Transverse colon (tissue), 4 donors: ENCODE measurements at regions not wholly inside any gene's neighbourhood (a gene's known extent, or its start where the extent isn't known, plus 50 kb on each side); places are given as distances from the start of the nearest gene placed in this dataset.
"Not testable (repeated sequence)": the region's sequence is repeated elsewhere in the genome, so short reads cannot be mapped to it uniquely, and the experiment has no call there.

Experiments
- DNase-seq: peaks from one replicate; pipeline ENCODE4 v3.0.0-alpha.2; 2019
- H3K27ac ChIP-seq, 4 donors: fragments of 200-600 bp; sonication (generic); 2 replicates each; pipeline ENCODE4 v1.5.1; 2016 to 2018; ENCODE audit warnings: inconsistent platforms in 4 of 4
- H3K27me3 ChIP-seq: fragments of 200-600 bp; sonication (generic); 2 replicates; pipeline ENCODE4 v1.5.1; 2017; ENCODE audit warnings: inconsistent platforms
- H3K36me3 ChIP-seq, 4 donors: fragments of 200-600 bp; sonication (generic); 2 replicates each; pipeline ENCODE4 v1.5.1; 2017 to 2019; ENCODE audit warnings: inconsistent platforms in 4 of 4
- H3K4me1 ChIP-seq, 4 donors: fragments of 200-600 bp; sonication (generic); 2 replicates each; pipeline ENCODE4 v1.5.1; 2017 to 2020; ENCODE audit warnings: inconsistent platforms in 4 of 4
- H3K4me3 ChIP-seq, 4 donors: fragments of 200-600 bp; sonication (generic); 1 replicate in 1 of 4; 2 replicates in 3 of 4; pipeline versions ENCODE4 v1.5.1 to v1.6.1; 2017 to 2019; ENCODE audit warnings: inconsistent platforms in 4 of 4
- H3K9me3 ChIP-seq, 2 donors: fragments of 200-600 bp; sonication (generic); 2 replicates each; pipeline ENCODE4 v1.5.1; 2017 to 2019; ENCODE audit warnings: inconsistent platforms in 2 of 2
- EP300 ChIP-seq: sonication (generic); formaldehyde crosslinking; IDR thresholded peaks from one replicate; pipeline ENCODE4 v1.6.1; 2017; ENCODE audit warnings: antibody characterized with exemption, low read depth
- POLR2A ChIP-seq: fragments of 450-650 bp; IDR thresholded peaks from one replicate; pipeline ENCODE4 v1.6.1; 2016; ENCODE audit warnings: antibody characterized with exemption, mild to moderate bottlenecking, moderate library complexity
- POLR2AphosphoS5 ChIP-seq, 3 donors: sonication (generic); formaldehyde crosslinking; IDR thresholded peaks; one replicate each; pipeline ENCODE4 v1.6.1; 2016; ENCODE audit warnings: antibody characterized with exemption in 3 of 3
- WGBS, 2 donors: methylation state at CpG; one replicate each; pipeline ENCODE4 v1.1.5; 2018; ENCODE audit warnings: low coverage in 1 of 2; 5-methylcytosine and 5-hydroxymethylcytosine counted together
- in situ Hi-C, 4 donors: fragments of 200-750 bp; cut with MboI; loops; one replicate each; pipeline versions ENCODE4 v1.15.0 to v1.15.1; 2017; ENCODE audit warnings: low sequenced_read_pairs in 3 of 4, low pct_ligation_motif_present in 1 of 4, low pct_unique_long_range_greater_than_20kb in 1 of 4
- intact Hi-C: fragments of 100-400 bp; cut with DNase I; formaldehyde crosslinking; loops from one replicate; pipeline ENCODE4 v1.15.1; 2023; ENCODE audit warnings: low total_unique reads
- TF ChIP-seq, protein P1 (sequence below), 5 experiments: fragments of 200-600 bp in 3 of 5; fragments of 450-650 bp in 2 of 5; sonication (generic) in 3 of 5; IDR thresholded peaks; 1 replicate in 2 of 5; 2 replicates in 3 of 5; pipeline ENCODE4 v1.5.1; 2016 to 2017; ENCODE audit warnings: antibody characterized with exemption in 5 of 5, inconsistent platforms in 3 of 5, mild to moderate bottlenecking in 2 of 5, moderate library complexity in 1 of 5

DNA sequence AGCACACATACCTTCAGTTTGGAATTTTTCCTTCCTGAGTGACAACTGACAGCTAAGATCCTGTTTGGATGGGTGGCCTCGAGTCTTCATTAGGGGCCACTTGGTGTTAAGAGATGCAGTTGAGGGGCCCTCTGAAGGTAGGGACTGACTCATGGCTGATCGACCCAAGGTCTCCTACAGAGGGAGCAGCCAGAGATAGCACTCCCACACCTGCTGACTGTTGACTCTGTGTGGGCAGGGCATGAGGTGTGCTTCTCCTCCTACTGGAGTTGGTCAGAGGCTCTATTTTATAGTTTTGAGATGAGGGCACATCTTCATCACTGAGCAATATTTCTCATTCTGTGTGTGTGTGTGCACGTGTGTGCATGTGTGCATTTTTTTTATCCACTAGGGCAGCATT is 378.8 kb upstream of the PODXL start:
- Histone ChIP-seq H3K27ac (no peak overlapping the region), H3K4me1 (no peaks in the 10 kb centered on the region), H3K27me3 (no peaks in the 10 kb centered on the region), H3K4me3 (no peak overlapping the region), H3K9me3 (no peaks in the 10 kb centered on the region), H3K36me3 (no peaks in the 10 kb centered on the region)
- no peak for TF ChIP-seq EP300
- TF ChIP-seq, protein P1, sequence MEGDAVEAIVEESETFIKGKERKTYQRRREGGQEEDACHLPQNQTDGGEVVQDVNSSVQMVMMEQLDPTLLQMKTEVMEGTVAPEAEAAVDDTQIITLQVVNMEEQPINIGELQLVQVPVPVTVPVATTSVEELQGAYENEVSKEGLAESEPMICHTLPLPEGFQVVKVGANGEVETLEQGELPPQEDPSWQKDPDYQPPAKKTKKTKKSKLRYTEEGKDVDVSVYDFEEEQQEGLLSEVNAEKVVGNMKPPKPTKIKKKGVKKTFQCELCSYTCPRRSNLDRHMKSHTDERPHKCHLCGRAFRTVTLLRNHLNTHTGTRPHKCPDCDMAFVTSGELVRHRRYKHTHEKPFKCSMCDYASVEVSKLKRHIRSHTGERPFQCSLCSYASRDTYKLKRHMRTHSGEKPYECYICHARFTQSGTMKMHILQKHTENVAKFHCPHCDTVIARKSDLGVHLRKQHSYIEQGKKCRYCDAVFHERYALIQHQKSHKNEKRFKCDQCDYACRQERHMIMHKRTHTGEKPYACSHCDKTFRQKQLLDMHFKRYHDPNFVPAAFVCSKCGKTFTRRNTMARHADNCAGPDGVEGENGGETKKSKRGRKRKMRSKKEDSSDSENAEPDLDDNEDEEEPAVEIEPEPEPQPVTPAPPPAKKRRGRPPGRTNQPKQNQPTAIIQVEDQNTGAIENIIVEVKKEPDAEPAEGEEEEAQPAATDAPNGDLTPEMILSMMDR (IDR thresholded peaks at IDR 0.05) = no peak
- no peak for TF ChIP-seq POLR2AphosphoS5 (IDR thresholded peaks at IDR 0.05)
- no peak for TF ChIP-seq POLR2A
- intact Hi-C loops (no loop called here), in situ Hi-C loops (loop anchor here in 3 of 4 donors (25.0 kb wide), 2 partner anchors 327 to 652 kb away; partner anchors contain the start of gene PLXNA4 (in 1 of the 3))
- whole genome bisulfite sequencing, 2 donors = 46 to 50% methylated on average over 2 to 3 of the region's 3 CpGs
- DNase-seq = no peak

DNA sequence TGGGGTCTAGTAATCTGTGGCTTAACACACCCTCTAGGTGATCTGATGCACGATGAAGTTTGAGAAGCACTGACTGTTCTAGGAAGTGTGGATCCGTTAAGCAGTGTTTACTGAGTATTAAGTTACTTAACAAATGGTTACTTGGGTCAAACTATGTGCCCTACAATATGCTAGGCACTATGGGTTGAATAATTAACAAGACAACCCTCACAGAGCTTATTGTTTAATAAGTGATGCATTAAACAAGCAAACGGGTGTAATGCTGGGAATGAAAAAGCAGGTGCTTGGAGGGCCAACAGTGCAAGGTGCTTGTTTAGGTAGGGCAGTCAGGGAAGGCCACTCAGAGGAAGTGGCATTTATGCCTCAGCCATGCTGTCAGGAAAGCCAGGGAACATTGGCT is 378.0 kb upstream of the PODXL start:
- TF ChIP-seq EP300 (no peak), POLR2A (no peak), POLR2AphosphoS5 (IDR thresholded peaks at IDR 0.05) (no peak)
- TF ChIP-seq, protein P1 (IDR thresholded peaks at IDR 0.05) = no peak
- no peak for DNase-seq
- WGBS, 2 donors = 40 to 48% methylated on average over 1 to 3 of the region's 3 CpGs
- intact Hi-C loops (no loop called here), in situ Hi-C loops (loop anchor here in 3 of 4 donors (25.0 kb wide), 2 partner anchors 328 to 653 kb away; partner anchors contain the start of gene PLXNA4 (in 1 of the 3))
- Histone ChIP-seq H3K4me3 (no peak overlapping the region), H3K9me3 (no peaks in the 10 kb centered on the region), H3K4me1 (no peaks in the 10 kb centered on the region), H3K36me3 (no peaks in the 10 kb centered on the region), H3K27me3 (no peaks in the 10 kb centered on the region), H3K27ac (no peak overlapping the region)

DNA sequence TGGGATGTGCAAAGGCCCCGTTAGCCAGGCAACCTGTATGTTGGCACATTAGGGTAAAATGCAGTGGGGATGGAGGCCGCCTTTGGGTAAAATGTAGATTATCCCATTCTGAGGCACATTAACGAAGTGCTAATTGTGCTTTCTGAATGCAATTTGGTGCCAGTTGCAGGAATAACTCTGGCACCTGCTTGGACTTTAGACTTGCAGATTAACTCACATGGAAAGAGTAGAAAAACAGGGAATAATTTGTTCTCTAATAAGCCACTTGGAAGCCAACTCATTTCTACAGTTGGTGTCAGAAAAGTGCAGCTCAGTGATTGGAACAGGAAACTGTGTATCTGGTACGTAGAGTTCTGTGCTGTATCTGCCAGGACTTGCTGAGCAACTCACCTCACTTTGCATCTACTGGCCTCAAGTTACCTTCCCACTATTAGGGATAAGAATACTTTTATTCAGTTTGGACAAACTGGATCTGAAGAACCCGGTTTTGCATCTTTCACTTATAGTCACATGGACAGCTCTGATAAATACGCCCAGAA is 377.4 kb upstream of the PODXL start:
- TF ChIP-seq EP300 (no peak), POLR2A (no peak), POLR2AphosphoS5 (IDR thresholded peaks at IDR 0.05) (no peak)
- TF ChIP-seq, protein P1 (IDR thresholded peaks at IDR 0.05) = no peak
- intact Hi-C loops (no loop called here), in situ Hi-C loops (loop anchor here in 3 of 4 donors (25.0 kb wide), 2 partner anchors 328 to 653 kb away; partner anchors contain the start of gene PLXNA4 (in 1 of the 3))
- Histone ChIP-seq H3K4me3 (no peak overlapping the region), H3K36me3 (no peaks in the 10 kb centered on the region), H3K27ac (no peak overlapping the region), H3K27me3 (no peaks in the 10 kb centered on the region), H3K4me1 (no peaks in the 10 kb centered on the region), H3K9me3 (no peaks in the 10 kb centered on the region)
- WGBS, 2 donors = 49 to 60% methylated on average over 1 to 6 of the region's 6 CpGs
- DNase-seq = no peak

DNA sequence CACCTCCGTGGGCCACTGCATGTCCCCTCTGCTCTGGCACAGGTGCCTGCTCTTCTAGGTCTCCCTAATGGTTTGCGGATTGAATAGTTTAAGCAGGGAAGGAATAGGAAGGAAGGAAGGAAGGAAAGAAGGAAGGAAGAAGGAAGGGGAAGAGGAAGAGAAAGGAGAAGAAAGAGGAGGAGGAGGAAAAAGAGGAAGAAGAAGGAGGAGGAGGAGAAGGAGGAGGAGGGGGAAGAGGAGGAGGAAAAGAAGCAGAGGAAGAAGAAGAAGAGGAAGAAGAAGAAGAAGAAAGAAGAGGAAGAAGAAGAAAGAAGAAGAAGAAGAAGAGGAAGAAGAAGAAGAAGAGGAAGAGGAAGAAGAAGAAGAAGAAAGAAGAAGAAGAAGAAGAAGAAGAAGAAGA is 376.8 kb upstream of the PODXL start:
- intact Hi-C loops, H3K4me3 ChIP-seq, H3K4me1 ChIP-seq, H3K27me3 ChIP-seq, H3K9me3 ChIP-seq, H3K36me3 ChIP-seq, DNase-seq, H3K27ac ChIP-seq: not testable (repeated sequence)
- 91 to 94% methylated on average over 2 of the region's 2 CpGs for WGBS, 2 donors
- in situ Hi-C loops = loop anchor here in 3 of 4 donors (25.0 kb wide), 2 partner anchors 329 to 654 kb away; partner anchors contain the start of gene PLXNA4 (in 1 of the 3)

DNA sequence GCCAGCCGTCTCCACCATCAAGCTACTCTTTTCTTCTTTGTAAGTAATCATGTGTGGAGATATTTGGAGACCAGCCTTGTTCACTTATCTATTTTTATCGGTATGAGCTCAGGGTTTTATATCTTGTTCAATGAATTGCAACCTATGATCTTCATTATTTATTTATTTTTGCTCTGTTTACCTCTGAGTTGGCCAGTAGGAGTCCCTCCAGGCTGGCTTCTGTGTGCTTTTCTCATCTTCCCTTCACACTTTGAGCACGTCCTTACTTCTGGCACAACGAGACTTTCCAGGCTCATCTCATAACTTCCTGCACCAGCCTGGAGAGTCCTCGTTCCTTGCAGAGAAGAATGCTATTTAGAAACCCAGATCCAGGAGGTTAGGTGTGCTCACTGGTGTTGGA is 375.8 kb upstream of the PODXL start:
- TF ChIP-seq POLR2AphosphoS5 (IDR thresholded peaks at IDR 0.05) (no peak), EP300 (no peak), POLR2A (no peak)
- TF ChIP-seq, protein P1 (IDR thresholded peaks at IDR 0.05) = no peak
- no peaks in the 10 kb centered on the region for H3K36me3 ChIP-seq
- no peaks in the 10 kb centered on the region for H3K9me3 ChIP-seq
- WGBS, 2 donors = 52 to 70% methylated on average over 4 to 5 of the region's 5 CpGs
- H3K27me3 ChIP-seq = no peaks in the 10 kb centered on the region
- H3K27ac ChIP-seq = no peak overlapping the region
- DNase-seq = no peak
- no peak overlapping the region for H3K4me3 ChIP-seq
- in situ Hi-C loops (loop anchor here in 3 of 4 donors (25.0 kb wide), 2 partner anchors 330 to 655 kb away; partner anchors contain the start of gene PLXNA4 (in 1 of the 3)), intact Hi-C loops (no loop called here)
- H3K4me1 ChIP-seq = no peaks in the 10 kb centered on the region
